SW480 (cell line): ENCODE measurements at regions not wholly inside any gene's neighbourhood (a gene's known extent, or its start where the extent isn't known, plus 50 kb on each side); places are given as distances from the start of the nearest gene placed in this dataset.

Source experiments
- DNase-seq: peaks from one replicate; pipeline ENCODE4 v3.0.0-alpha.2; 2016; ENCODE audit warnings: low spot score

DNA sequence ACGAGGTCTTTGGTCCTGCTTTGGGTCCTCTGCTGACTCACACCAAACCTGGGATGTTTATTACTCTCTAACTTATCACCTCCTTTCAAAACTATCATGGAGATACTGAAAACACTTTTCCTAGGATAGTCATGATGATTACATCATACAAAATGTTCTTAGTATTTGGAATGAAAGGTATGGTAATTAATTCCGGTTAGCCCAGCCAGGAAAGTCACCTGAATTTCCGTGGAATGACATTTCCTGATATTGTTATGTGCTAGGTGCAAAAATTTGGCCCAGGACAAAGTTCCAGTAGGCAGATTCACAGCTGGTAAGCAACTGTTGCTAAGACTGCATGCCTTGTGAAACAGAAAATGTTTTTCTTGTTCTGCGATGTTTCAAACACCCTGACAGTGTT lies 203.4 kb downstream of the ZNF648 start:
- no peak for DNase-seq
